Astrocyte (in vitro differentiated cells and primary cell): ENCODE measurements at regions not wholly inside any gene's neighbourhood (a gene's known extent, or its start where the extent isn't known, plus 50 kb on each side); places are given as distances from the start of the nearest gene placed in this dataset.

ENCODE experiments used
- DNase-seq: peaks from one replicate; pipeline ENCODE4 v3.0.0-alpha.2; 2010; ENCODE audit warnings: low read depth
- FAIRE-seq: peaks from 2 replicates; lab custom pipeline; 2011; peaks lifted over from hg19 to GRCh38; lab: Jason Lieb, UNC
- H2AFZ ChIP-seq: 2 replicates; pipeline ENCODE4 v1.6.0; 2012; ENCODE audit warnings: low read depth, low read length, inconsistent platforms
- H3K27ac ChIP-seq: 2 replicates; pipeline ENCODE4 v1.5.1; 2011; ENCODE audit warnings: low read depth, low read length, inconsistent platforms
- H3K27me3 ChIP-seq: 2 replicates; pipeline ENCODE4 v1.6.0; 2011; ENCODE audit warnings: low read length, inconsistent platforms; ENCODE audit not compliant: insufficient read depth
- H3K36me3 ChIP-seq: 2 replicates; pipeline ENCODE4 v1.5.1; 2011; ENCODE audit warnings: low read length, inconsistent platforms; ENCODE audit not compliant: insufficient read depth
- H3K4me1 ChIP-seq: 2 replicates; pipeline ENCODE4 v1.5.1; 2011; ENCODE audit warnings: low read length, inconsistent platforms; ENCODE audit not compliant: insufficient read depth
- H3K4me2 ChIP-seq: 2 replicates; pipeline ENCODE4 v1.6.0; 2012; ENCODE audit warnings: low read length, inconsistent platforms
- H3K4me3 ChIP-seq: 2 replicates; pipeline ENCODE4 v1.5.1; 2011; ENCODE audit warnings: low read depth, mild to moderate bottlenecking, low read length, inconsistent platforms; ENCODE audit not compliant: insufficient read depth
- H3K79me2 ChIP-seq: 2 replicates; pipeline ENCODE4 v1.6.0; 2012; ENCODE audit warnings: mild to moderate bottlenecking, low read length, inconsistent platforms; ENCODE audit not compliant: insufficient read depth
- H3K9ac ChIP-seq: 2 replicates; pipeline ENCODE4 v1.6.0; 2012; ENCODE audit warnings: mild to moderate bottlenecking, low read length, inconsistent platforms
- H3K9me3 ChIP-seq: 2 replicates; pipeline ENCODE4 v1.5.1; 2012; ENCODE audit warnings: low read depth, mild to moderate bottlenecking, low read length, inconsistent platforms; ENCODE audit not compliant: insufficient read depth
- H4K20me1 ChIP-seq: 2 replicates; pipeline ENCODE4 v1.6.0; 2012; ENCODE audit warnings: low read length, inconsistent platforms; ENCODE audit not compliant: insufficient read depth
- H3K27ac Mint-ChIP-seq: one replicate; pipeline ENCODE4 v1.8.0; 2021; ENCODE audit warnings: mild to moderate bottlenecking, mixed read lengths; ENCODE audit not compliant: unreplicated experiment
- H3K27me3 Mint-ChIP-seq: one replicate; pipeline ENCODE4 v1.8.0; 2021; ENCODE audit warnings: low read depth, mixed read lengths; ENCODE audit not compliant: unreplicated experiment
- H3K36me3 Mint-ChIP-seq: one replicate; pipeline ENCODE4 v1.8.0; 2021; ENCODE audit warnings: low read depth, mixed read lengths; ENCODE audit not compliant: unreplicated experiment
- H3K4me1 Mint-ChIP-seq: one replicate; pipeline ENCODE4 v1.8.0; 2021; ENCODE audit warnings: low read depth, mixed read lengths; ENCODE audit not compliant: unreplicated experiment
- H3K4me3 Mint-ChIP-seq: one replicate; pipeline ENCODE4 v1.8.0; 2021; ENCODE audit warnings: mild to moderate bottlenecking, moderate library complexity, mixed read lengths; ENCODE audit not compliant: unreplicated experiment
- H3K9me3 Mint-ChIP-seq: one replicate; pipeline ENCODE4 v1.8.0; 2021; ENCODE audit warnings: mild to moderate bottlenecking, mixed read lengths; ENCODE audit not compliant: unreplicated experiment
- CTCF ChIP-seq: IDR thresholded peaks from 2 replicates; pipeline ENCODE4 v1.5.1; 2011; ENCODE audit warnings: low read depth, mild to moderate bottlenecking, inconsistent platforms, low read length, moderate library complexity; ENCODE audit not compliant: insufficient read depth
- EZH2 ChIP-seq: IDR thresholded peaks from 2 replicates; pipeline ENCODE4 v1.6.1; 2012; ENCODE audit warnings: mild to moderate bottlenecking, low read length, inconsistent platforms; ENCODE audit not compliant: insufficient read depth

GRCh38 chr22:25361899-25362214 lies 142.4 kb downstream of the CRYBB2 start:
- H3K9me3 Mint-ChIP-seq = no peaks in the 10 kb centered on the region
- no peaks in the 10 kb centered on the region for H3K36me3 ChIP-seq
- no peak for TF ChIP-seq CTCF
- no peak for TF ChIP-seq EZH2
- no peaks in the 10 kb centered on the region for H3K27me3 Mint-ChIP-seq
- no peaks in the 10 kb centered on the region for H3K27me3 ChIP-seq
- H3K4me1 Mint-ChIP-seq = no peaks in the 10 kb centered on the region
- H3K4me2 ChIP-seq = no peak overlapping the region
- H2AFZ ChIP-seq = no peak overlapping the region
- no peak overlapping the region for H3K4me3 ChIP-seq
- peaks cover 30% of the 10 kb centered on the region for H4K20me1 ChIP-seq
- no peak overlapping the region for H3K4me3 Mint-ChIP-seq
- H3K4me1 ChIP-seq = no peaks in the 10 kb centered on the region
- no peak for FAIRE-seq
- no peaks in the 10 kb centered on the region for H3K79me2 ChIP-seq
- no peak overlapping the region for H3K27ac Mint-ChIP-seq
- DNase-seq = no peak
- H3K36me3 Mint-ChIP-seq = peaks cover 19% of the 10 kb centered on the region
- H3K9ac ChIP-seq = no peak overlapping the region
- no peak overlapping the region for H3K27ac ChIP-seq
- no peaks in the 10 kb centered on the region for H3K9me3 ChIP-seq

GRCh38 chr22:25362215-25362882 lies 142.9 kb downstream of the CRYBB2 start:
- Mint-ChIP-seq H3K27me3 (no peaks in the 10 kb centered on the region), H3K9me3 (no peaks in the 10 kb centered on the region), H3K4me3 (no peak overlapping the region), H3K4me1 (no peaks in the 10 kb centered on the region), H3K36me3 (peaks cover 16% of the 10 kb centered on the region), H3K27ac (no peak overlapping the region)
- H3K4me1 ChIP-seq = no peaks in the 10 kb centered on the region
- no peak overlapping the region for H3K4me3 ChIP-seq
- H3K9ac ChIP-seq = no peak overlapping the region
- H2AFZ ChIP-seq = no peak overlapping the region
- DNase-seq (no peak), FAIRE-seq (no peak)
- peaks cover 3% of the 10 kb centered on the region for H3K79me2 ChIP-seq
- H3K4me2 ChIP-seq = no peak overlapping the region
- no peak overlapping the region for H3K27ac ChIP-seq
- no peaks in the 10 kb centered on the region for H3K27me3 ChIP-seq
- H4K20me1 ChIP-seq = peaks cover 32% of the 10 kb centered on the region
- H3K36me3 ChIP-seq = no peaks in the 10 kb centered on the region
- H3K9me3 ChIP-seq = no peaks in the 10 kb centered on the region
- TF ChIP-seq EZH2 = no peak
- peak; percentile 71 for TF ChIP-seq CTCF

GRCh38 chr22:25362883-25363240 lies 143.4 kb downstream of the CRYBB2 start:
- Mint-ChIP-seq H3K36me3 (peaks cover 18% of the 10 kb centered on the region), H3K4me1 (no peaks in the 10 kb centered on the region), H3K27me3 (no peaks in the 10 kb centered on the region), H3K4me3 (no peak overlapping the region), H3K27ac (no peak overlapping the region), H3K9me3 (peaks cover 2% of the 10 kb centered on the region)
- H3K36me3 ChIP-seq = no peaks in the 10 kb centered on the region
- H3K4me2 ChIP-seq = no peak overlapping the region
- no peak overlapping the region for H3K27ac ChIP-seq
- FAIRE-seq (no peak), DNase-seq (no peak)
- H3K4me3 ChIP-seq = no peak overlapping the region
- peaks cover 37% of the 10 kb centered on the region for H4K20me1 ChIP-seq
- no peak overlapping the region for H3K9ac ChIP-seq
- no peaks in the 10 kb centered on the region for H3K27me3 ChIP-seq
- H2AFZ ChIP-seq = no peak overlapping the region
- no peaks in the 10 kb centered on the region for H3K9me3 ChIP-seq
- peaks cover 4% of the 10 kb centered on the region for H3K79me2 ChIP-seq
- TF ChIP-seq CTCF = no peak
- no peak for TF ChIP-seq EZH2
- H3K4me1 ChIP-seq = no peaks in the 10 kb centered on the region
